B cell (primary cell): ENCODE measurements at regions not wholly inside any gene's neighbourhood (a gene's known extent, or its start where the extent isn't known, plus 50 kb on each side); places are given as distances from the start of the nearest gene placed in this dataset.

Source experiments
- EZH2 ChIP-seq: IDR thresholded peaks from 2 replicates; pipeline ENCODE4 v1.6.1; 2012; ENCODE audit warnings: borderline replicate concordance, low read depth, mild to moderate bottlenecking, moderate library complexity, low read length; ENCODE audit not compliant: insufficient read depth, poor library complexity, severe bottlenecking
- TF ChIP-seq, protein P1 (sequence below): fragments of 200-600 bp; IDR thresholded peaks from one replicate; pipeline ENCODE4 v1.8.0; 2022; ENCODE audit warnings: antibody characterized with exemption, mild to moderate bottlenecking

DNA sequence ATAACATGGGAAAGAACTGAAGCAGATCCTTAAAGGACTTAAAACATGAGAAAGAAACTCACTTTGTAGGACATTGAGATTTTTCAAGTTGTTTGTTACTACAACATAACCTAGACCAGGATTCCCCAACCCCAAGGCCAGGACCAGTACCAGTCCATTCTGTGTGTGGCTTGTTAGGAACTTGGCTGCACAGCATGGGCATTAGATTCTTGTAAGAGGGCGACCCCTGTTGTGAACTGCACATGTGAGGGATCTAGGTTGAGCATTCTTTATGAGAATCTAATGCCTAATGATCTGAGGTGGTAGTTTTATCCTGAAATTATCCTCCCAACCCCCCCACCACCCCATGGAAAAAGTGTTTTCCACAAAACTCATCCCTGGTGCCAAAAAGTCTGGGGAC, 566.1 kb downstream of the KCTD8 start:
- TF ChIP-seq, protein P1, sequence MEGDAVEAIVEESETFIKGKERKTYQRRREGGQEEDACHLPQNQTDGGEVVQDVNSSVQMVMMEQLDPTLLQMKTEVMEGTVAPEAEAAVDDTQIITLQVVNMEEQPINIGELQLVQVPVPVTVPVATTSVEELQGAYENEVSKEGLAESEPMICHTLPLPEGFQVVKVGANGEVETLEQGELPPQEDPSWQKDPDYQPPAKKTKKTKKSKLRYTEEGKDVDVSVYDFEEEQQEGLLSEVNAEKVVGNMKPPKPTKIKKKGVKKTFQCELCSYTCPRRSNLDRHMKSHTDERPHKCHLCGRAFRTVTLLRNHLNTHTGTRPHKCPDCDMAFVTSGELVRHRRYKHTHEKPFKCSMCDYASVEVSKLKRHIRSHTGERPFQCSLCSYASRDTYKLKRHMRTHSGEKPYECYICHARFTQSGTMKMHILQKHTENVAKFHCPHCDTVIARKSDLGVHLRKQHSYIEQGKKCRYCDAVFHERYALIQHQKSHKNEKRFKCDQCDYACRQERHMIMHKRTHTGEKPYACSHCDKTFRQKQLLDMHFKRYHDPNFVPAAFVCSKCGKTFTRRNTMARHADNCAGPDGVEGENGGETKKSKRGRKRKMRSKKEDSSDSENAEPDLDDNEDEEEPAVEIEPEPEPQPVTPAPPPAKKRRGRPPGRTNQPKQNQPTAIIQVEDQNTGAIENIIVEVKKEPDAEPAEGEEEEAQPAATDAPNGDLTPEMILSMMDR: no peak
- TF ChIP-seq EZH2: no peak
